MM.1S (cell line): ENCODE measurements at regions not wholly inside any gene's neighbourhood (a gene's known extent, or its start where the extent isn't known, plus 50 kb on each side); places are given as distances from the start of the nearest gene placed in this dataset.

Experiments
- DNase-seq: peaks from one replicate; pipeline ENCODE4 v3.0.0-alpha.2; 2015
- H2AFZ ChIP-seq: fragments of 300-600 bp; sonication (generic); 2 replicates; pipeline ENCODE4 v1.6.0; 2016; ENCODE audit warnings: antibody characterized with exemption, low read length
- H3F3A ChIP-seq: fragments of 300-600 bp; sonication (generic); 2 replicates; pipeline ENCODE4 v1.6.1; 2016; ENCODE audit warnings: mild to moderate bottlenecking, antibody characterized with exemption, low read length, moderate library complexity, mixed read lengths; ENCODE audit not compliant: insufficient read depth
- H3K27ac ChIP-seq: fragments of 300-600 bp; sonication (generic); 2 replicates; pipeline ENCODE4 v1.5.1; 2016; ENCODE audit warnings: mild to moderate bottlenecking, low read length
- H3K27me3 ChIP-seq: fragments of 300-600 bp; sonication (generic); replicated peaks from 2 replicates; pipeline ENCODE4 v1.6.0; 2016; ENCODE audit warnings: low read length; ENCODE audit not compliant: insufficient read depth
- H3K36me3 ChIP-seq: fragments of 300-600 bp; sonication (generic); replicated peaks from 2 replicates; pipeline ENCODE4 v1.6.1; 2016; ENCODE audit warnings: mild to moderate bottlenecking, low read length, mixed read lengths; ENCODE audit not compliant: insufficient read depth
- H3K4me1 ChIP-seq: fragments of 300-600 bp; sonication (generic); 2 replicates; pipeline ENCODE4 v1.6.1; 2016; ENCODE audit warnings: low read length, mixed read lengths
- H3K4me2 ChIP-seq: fragments of 300-600 bp; sonication (generic); 2 replicates; pipeline ENCODE4 v1.6.0; 2016; ENCODE audit warnings: low read depth, low read length
- H3K4me3 ChIP-seq: fragments of 300-600 bp; sonication (generic); 2 replicates; pipeline ENCODE4 v1.5.1; 2016; ENCODE audit warnings: low read length, mixed read lengths
- H3K79me2 ChIP-seq: fragments of 300-600 bp; sonication (generic); 2 replicates; pipeline ENCODE4 v1.6.1; 2016; ENCODE audit warnings: mixed run types, low read length, mixed read lengths
- H3K9ac ChIP-seq: fragments of 300-600 bp; sonication (generic); 2 replicates; pipeline ENCODE4 v1.6.1; 2016; ENCODE audit warnings: low read length, mixed read lengths
- H3K9me2 ChIP-seq: fragments of 300-600 bp; sonication (generic); replicated peaks from 2 replicates; pipeline ENCODE4 v1.6.1; 2016; ENCODE audit warnings: mild to moderate bottlenecking, low read length, mixed read lengths; ENCODE audit not compliant: insufficient read depth
- H3K9me3 ChIP-seq: fragments of 300-600 bp; sonication (generic); replicated peaks from 2 replicates; pipeline ENCODE4 v1.6.1; 2016; ENCODE audit warnings: mild to moderate bottlenecking, low read length, mixed read lengths; ENCODE audit not compliant: insufficient read depth
- H4K20me1 ChIP-seq: fragments of 300-600 bp; sonication (generic); 2 replicates; pipeline ENCODE4 v1.6.1; 2016; ENCODE audit warnings: mild to moderate bottlenecking, low read length, moderate library complexity, mixed read lengths; ENCODE audit not compliant: insufficient read depth
- CTCF ChIP-seq: fragments of 300-600 bp; sonication (generic); IDR thresholded peaks from 2 replicates; pipeline ENCODE4 v1.5.1; 2016; ENCODE audit warnings: antibody characterized with exemption, low read length, mixed read lengths
- EZH2 ChIP-seq: fragments of 300-600 bp; sonication (generic); optimal IDR thresholded peaks from 2 replicates; pipeline ENCODE3; 2017; ENCODE audit warnings: low read depth, mild to moderate bottlenecking, antibody characterized with exemption, low read length, mixed read lengths
- EZH2phosphoT487 ChIP-seq: fragments of 300-600 bp; sonication (generic); IDR thresholded peaks from 2 replicates; pipeline ENCODE4 v1.6.1; 2018; ENCODE audit warnings: antibody characterized with exemption, low read length

- no peak overlapping the region for H3K9ac ChIP-seq
- no peaks in the 10 kb centered on the region for H3F3A ChIP-seq
- H3K27me3 ChIP-seq, result no peaks in the 10 kb centered on the region
Measured at GRCh38 chr7:53087274-53087673, 51.8 kb downstream of the POM121L12 start.

DNA sequence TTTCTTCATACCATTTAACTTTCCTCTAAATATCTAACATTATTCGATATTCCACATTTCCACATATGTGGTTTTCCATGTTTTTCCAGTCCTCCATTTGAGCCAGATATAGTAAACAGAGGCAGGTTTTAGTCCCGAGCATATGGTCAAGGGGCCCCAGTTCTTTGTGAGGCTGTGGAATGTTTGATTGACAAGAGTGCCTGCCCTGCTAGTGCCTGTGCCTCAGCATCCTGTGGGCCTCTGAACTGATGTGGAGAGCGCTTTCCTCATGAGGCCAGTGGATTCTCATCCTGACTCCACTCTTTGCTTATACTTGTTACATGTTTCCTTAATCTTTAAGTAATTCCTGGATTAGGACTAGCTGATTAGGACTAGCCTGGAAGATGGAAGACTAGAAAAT lies 58.8 kb downstream of the POM121L12 start:
- H3K9ac ChIP-seq, result no peak overlapping the region
- TF ChIP-seq EZH2, result no peak
- no peak for TF ChIP-seq CTCF
- TF ChIP-seq EZH2phosphoT487, result no peak
- no peaks in the 10 kb centered on the region for H3K9me2 ChIP-seq
- no peaks in the 10 kb centered on the region for H3K27me3 ChIP-seq
- no peaks in the 10 kb centered on the region for H3F3A ChIP-seq
- H3K4me3 ChIP-seq, result no peak overlapping the region
- DNase-seq, result no peak
- H3K4me1 ChIP-seq, result no peaks in the 10 kb centered on the region
- no peak overlapping the region for H3K27ac ChIP-seq
- H3K4me2 ChIP-seq, result no peak overlapping the region
- no peaks in the 10 kb centered on the region for H3K9me3 ChIP-seq
- no peaks in the 10 kb centered on the region for H3K36me3 ChIP-seq
- H2AFZ ChIP-seq, result no peak overlapping the region
- H3K79me2 ChIP-seq, result no peaks in the 10 kb centered on the region
- no peaks in the 10 kb centered on the region for H4K20me1 ChIP-seq

More at GRCh38 chr7:53087274-53087673, 51.8 kb downstream of the POM121L12 start:
- Histone ChIP-seq H3K79me2 (no peaks in the 10 kb centered on the region), H3K4me2 (no peak overlapping the region), H3K9me2 (no peaks in the 10 kb centered on the region), H3K27ac (no peak overlapping the region), H3K4me1 (no peaks in the 10 kb centered on the region), H4K20me1 (no peaks in the 10 kb centered on the region), H2AFZ (no peak overlapping the region), H3K36me3 (no peaks in the 10 kb centered on the region), H3K4me3 (no peak overlapping the region), H3K9me3 (no peaks in the 10 kb centered on the region)
- no peak for DNase-seq
- TF ChIP-seq CTCF (no peak), EZH2 (no peak), EZH2phosphoT487 (no peak)

GRCh38 chr7:53094827-53095226 lies 59.4 kb downstream of the POM121L12 start:
- Histone ChIP-seq H3K79me2 (no peaks in the 10 kb centered on the region), H3K27me3 (no peaks in the 10 kb centered on the region), H3K36me3 (no peaks in the 10 kb centered on the region), H3F3A (no peaks in the 10 kb centered on the region), H3K4me1 (no peaks in the 10 kb centered on the region), H4K20me1 (no peaks in the 10 kb centered on the region), H3K4me2 (no peak overlapping the region), H3K9me3 (no peaks in the 10 kb centered on the region), H2AFZ (no peak overlapping the region), H3K27ac (no peak overlapping the region), H3K9ac (no peak overlapping the region), H3K9me2 (no peaks in the 10 kb centered on the region), H3K4me3 (no peak overlapping the region)
- no peak for DNase-seq
- TF ChIP-seq EZH2phosphoT487 (no peak), EZH2 (no peak), CTCF (no peak)
